DND-41 (cell line): ENCODE measurements at regions not wholly inside any gene's neighbourhood (a gene's known extent, or its start where the extent isn't known, plus 50 kb on each side); places are given as distances from the start of the nearest gene placed in this dataset.

Experiments used
- EZH2 ChIP-seq: IDR thresholded peaks from 3 replicates; pipeline ENCODE4 v1.6.1; 2012; ENCODE audit warnings: borderline replicate concordance, low read depth, mild to moderate bottlenecking, moderate library complexity, low read length, inconsistent platforms; ENCODE audit not compliant: severe bottlenecking
- TF ChIP-seq, protein P1 (sequence below): IDR thresholded peaks from 2 replicates; pipeline ENCODE4 v1.5.1; 2012; ENCODE audit warnings: borderline replicate concordance, low read length, moderate library complexity, mild to moderate bottlenecking; ENCODE audit not compliant: poor library complexity, severe bottlenecking; ENCODE audit errors: extremely low read depth

DNA sequence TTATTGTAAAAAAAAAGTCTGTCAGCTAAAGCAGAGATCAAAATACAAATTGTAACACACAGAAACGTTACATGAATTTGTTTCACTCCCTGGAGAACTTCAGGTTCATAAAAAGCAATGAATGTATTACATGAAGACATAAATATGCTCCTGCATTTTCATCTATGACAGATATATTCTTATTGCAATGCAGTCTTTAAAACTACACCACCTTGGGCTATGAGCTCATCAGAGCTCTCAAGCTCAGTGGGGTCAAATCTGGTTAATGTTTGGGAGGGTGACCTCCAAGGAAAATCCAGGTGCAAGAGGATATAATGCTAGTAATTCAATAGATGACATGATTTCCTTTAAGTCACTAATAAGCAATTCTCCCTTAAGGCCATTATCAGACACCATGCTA lies 606.8 kb downstream of the EPHA3 start:
- TF ChIP-seq EZH2: no peak
- TF ChIP-seq, protein P1, sequence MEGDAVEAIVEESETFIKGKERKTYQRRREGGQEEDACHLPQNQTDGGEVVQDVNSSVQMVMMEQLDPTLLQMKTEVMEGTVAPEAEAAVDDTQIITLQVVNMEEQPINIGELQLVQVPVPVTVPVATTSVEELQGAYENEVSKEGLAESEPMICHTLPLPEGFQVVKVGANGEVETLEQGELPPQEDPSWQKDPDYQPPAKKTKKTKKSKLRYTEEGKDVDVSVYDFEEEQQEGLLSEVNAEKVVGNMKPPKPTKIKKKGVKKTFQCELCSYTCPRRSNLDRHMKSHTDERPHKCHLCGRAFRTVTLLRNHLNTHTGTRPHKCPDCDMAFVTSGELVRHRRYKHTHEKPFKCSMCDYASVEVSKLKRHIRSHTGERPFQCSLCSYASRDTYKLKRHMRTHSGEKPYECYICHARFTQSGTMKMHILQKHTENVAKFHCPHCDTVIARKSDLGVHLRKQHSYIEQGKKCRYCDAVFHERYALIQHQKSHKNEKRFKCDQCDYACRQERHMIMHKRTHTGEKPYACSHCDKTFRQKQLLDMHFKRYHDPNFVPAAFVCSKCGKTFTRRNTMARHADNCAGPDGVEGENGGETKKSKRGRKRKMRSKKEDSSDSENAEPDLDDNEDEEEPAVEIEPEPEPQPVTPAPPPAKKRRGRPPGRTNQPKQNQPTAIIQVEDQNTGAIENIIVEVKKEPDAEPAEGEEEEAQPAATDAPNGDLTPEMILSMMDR: no peak
